ENCODE measurements at regions not wholly inside any gene's neighbourhood (a gene's known extent, or its start where the extent isn't known, plus 50 kb on each side); places are given as distances from the start of the nearest gene placed in this dataset.

DNA sequence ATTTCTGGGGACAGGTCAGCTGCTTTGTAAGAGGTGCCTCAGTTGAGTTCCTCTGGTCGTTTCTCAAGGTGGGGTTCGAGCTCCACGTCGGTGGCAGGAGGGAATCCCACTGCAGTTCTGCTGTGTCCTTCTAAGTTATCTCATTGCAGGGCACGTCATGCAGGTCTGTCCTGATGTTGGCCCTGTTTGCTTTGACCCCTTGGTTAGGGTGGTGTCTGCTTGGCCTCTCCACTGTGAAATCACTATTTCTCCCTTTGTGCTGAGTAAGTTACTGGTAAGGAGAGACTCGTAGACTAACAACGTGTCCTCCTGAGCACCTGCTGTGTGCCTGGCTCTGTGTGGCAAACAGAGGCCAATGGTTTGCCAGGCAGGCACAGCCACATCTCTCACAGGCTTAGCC, 372.9 kb upstream of the ZMIZ1 start:
- TF ChIP-seq, protein P1, sequence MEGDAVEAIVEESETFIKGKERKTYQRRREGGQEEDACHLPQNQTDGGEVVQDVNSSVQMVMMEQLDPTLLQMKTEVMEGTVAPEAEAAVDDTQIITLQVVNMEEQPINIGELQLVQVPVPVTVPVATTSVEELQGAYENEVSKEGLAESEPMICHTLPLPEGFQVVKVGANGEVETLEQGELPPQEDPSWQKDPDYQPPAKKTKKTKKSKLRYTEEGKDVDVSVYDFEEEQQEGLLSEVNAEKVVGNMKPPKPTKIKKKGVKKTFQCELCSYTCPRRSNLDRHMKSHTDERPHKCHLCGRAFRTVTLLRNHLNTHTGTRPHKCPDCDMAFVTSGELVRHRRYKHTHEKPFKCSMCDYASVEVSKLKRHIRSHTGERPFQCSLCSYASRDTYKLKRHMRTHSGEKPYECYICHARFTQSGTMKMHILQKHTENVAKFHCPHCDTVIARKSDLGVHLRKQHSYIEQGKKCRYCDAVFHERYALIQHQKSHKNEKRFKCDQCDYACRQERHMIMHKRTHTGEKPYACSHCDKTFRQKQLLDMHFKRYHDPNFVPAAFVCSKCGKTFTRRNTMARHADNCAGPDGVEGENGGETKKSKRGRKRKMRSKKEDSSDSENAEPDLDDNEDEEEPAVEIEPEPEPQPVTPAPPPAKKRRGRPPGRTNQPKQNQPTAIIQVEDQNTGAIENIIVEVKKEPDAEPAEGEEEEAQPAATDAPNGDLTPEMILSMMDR (IDR thresholded peaks at IDR 0.05), result no peak
- Mint-ChIP-seq H3K4me1 (ENCODE audit: unreplicated experiment) (peaks cover 7% of the 10 kb centered on the region), H3K27me3 (ENCODE audit: unreplicated experiment) (peaks cover 26% of the 10 kb centered on the region), H3K4me3 (ENCODE audit: unreplicated experiment) (no peak overlapping the region), H3K9me3 (ENCODE audit: unreplicated experiment) (peaks cover 4% of the 10 kb centered on the region), H3K36me3 (ENCODE audit: unreplicated experiment) (no peaks in the 10 kb centered on the region), H3K27ac (ENCODE audit: unreplicated experiment) (no peak overlapping the region)
- peak; percentile 54 for DNase-seq (ENCODE audit: extremely low spot score, unreplicated experiment)

DNA sequence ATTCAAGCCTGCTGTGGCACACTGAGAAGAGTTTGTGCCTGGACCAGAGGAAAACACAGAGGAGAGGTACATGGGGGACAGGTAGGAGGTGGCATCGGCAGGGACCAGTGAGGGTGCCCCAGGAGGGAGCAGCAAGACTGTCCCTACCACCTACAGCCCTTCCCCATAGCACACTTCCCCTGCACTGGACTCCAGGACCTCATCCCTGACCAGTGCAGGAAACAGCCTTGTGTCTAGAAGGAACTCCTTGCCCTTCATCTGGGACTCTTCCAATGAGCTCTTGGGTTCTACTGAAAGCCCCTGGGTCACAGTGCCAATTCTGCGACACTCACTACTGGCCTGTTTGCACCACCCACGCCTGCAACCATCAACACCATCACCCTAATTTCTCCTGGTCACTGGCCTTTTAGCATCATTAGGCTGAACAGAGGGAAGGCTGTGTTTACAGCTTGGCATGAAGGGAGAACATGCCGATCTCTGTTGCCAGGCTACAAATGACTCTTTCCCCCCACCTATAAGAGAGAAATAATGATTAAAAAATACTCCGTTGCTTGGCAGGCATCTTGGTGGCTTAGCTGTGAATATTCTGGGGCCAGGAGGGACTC, 371.9 kb upstream of the ZMIZ1 start:
- peak; percentile 51 for DNase-seq (ENCODE audit: extremely low spot score, unreplicated experiment)
- Mint-ChIP-seq H3K36me3 (ENCODE audit: unreplicated experiment) (no peaks in the 10 kb centered on the region), H3K9me3 (ENCODE audit: unreplicated experiment) (peaks cover 4% of the 10 kb centered on the region), H3K4me1 (ENCODE audit: unreplicated experiment) (peaks cover 10% of the 10 kb centered on the region), H3K27ac (ENCODE audit: unreplicated experiment) (no peak overlapping the region), H3K4me3 (ENCODE audit: unreplicated experiment) (no peak overlapping the region), H3K27me3 (ENCODE audit: unreplicated experiment) (peaks cover 26% of the 10 kb centered on the region)
- TF ChIP-seq, protein P1 (IDR thresholded peaks at IDR 0.05), result no peak

DNA sequence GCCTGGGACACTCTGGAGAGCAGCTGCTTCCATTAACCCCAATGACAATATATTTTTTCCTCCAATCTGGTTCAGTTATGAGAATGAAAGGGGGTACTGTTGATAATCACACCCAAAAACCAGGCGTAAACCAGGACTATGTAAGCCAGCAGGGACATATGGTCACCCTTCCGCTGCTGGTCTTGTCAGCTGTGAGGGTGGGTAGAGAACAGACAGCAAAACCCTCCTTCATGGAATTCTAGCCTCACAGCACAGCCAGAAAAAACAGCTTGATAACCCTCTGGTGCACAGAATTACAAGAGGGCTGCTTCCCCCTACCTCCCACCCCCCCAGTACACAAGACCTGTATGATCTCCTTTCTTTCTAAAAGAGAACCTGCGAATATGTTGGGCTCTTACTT, 368.8 kb upstream of the ZMIZ1 start:
- DNase-seq (ENCODE audit: extremely low spot score, unreplicated experiment), result no peak
- Mint-ChIP-seq H3K36me3 (ENCODE audit: unreplicated experiment) (no peaks in the 10 kb centered on the region), H3K27ac (ENCODE audit: unreplicated experiment) (no peak overlapping the region), H3K4me1 (ENCODE audit: unreplicated experiment) (peaks cover 17% of the 10 kb centered on the region), H3K27me3 (ENCODE audit: unreplicated experiment) (peaks cover 23% of the 10 kb centered on the region), H3K4me3 (ENCODE audit: unreplicated experiment) (no peak overlapping the region), H3K9me3 (ENCODE audit: unreplicated experiment) (no peaks in the 10 kb centered on the region)
- TF ChIP-seq, protein P1 (IDR thresholded peaks at IDR 0.05), result no peak

DNA sequence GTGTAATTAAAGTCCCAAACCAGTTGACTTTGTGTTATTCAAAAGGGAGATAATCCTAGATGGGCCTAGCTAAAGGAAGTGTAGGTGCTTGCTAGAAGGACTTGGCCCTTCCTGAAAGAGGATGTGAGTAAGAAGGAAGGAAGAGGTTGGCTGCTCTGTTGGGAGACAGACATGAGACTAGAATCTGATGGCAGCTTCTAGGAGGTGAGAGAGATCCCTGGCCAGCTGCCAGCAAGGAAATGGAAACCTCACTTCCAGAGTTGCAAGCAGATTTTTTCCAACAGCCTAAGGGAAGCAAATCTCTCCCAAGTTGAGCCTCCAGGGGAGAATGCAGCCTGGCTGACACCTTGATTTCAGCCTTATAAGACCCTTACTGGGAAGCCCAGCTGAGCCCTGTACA, 368.4 kb upstream of the ZMIZ1 start:
- no peak overlapping the region for H3K27ac Mint-ChIP-seq (ENCODE audit: unreplicated experiment)
- peaks cover 17% of the 10 kb centered on the region for H3K4me1 Mint-ChIP-seq (ENCODE audit: unreplicated experiment)
- no peak overlapping the region for H3K4me3 Mint-ChIP-seq (ENCODE audit: unreplicated experiment)
- no peaks in the 10 kb centered on the region for H3K36me3 Mint-ChIP-seq (ENCODE audit: unreplicated experiment)
- DNase-seq (ENCODE audit: extremely low spot score, unreplicated experiment), result peak; percentile 71
- no peaks in the 10 kb centered on the region for H3K9me3 Mint-ChIP-seq (ENCODE audit: unreplicated experiment)
- H3K27me3 Mint-ChIP-seq (ENCODE audit: unreplicated experiment), result peaks cover 23% of the 10 kb centered on the region
- TF ChIP-seq, protein P1 (IDR thresholded peaks at IDR 0.05), result no peak

DNA sequence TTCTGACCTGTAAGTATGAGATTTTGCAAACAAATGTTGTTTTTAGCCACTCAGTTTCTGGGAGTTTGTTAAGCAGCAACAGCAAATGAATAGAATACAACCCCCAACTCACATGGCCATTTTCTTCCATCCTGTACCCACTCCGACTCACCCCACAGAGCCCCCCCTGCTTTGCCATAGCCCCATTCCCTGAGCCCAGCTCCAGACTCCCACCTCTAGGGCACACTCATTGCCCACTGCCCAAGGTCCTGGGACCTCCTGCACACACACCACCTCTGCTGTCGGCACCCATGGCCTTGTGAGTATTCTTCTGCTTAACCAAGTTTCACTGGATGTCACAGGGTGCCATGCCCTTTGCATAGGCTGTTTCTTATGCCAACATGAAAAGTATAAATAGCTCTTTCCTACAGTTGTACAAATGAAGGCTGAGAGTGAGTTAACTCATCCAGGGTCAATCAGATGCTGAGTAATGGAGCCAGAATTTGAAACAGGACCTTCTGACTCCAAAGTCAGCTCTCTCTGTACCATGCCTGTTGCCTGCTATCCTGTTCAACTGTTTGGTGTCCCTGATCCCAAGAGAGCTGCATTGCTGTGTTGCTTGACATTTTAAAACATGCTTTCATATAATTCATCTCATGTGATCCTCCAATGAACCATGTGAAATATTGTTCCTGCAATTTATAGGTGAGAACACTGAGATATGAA, 367.8 kb upstream of the ZMIZ1 start:
- Mint-ChIP-seq H3K27me3 (ENCODE audit: unreplicated experiment) (peaks cover 18% of the 10 kb centered on the region), H3K4me3 (ENCODE audit: unreplicated experiment) (no peak overlapping the region), H3K36me3 (ENCODE audit: unreplicated experiment) (no peaks in the 10 kb centered on the region), H3K9me3 (ENCODE audit: unreplicated experiment) (no peaks in the 10 kb centered on the region), H3K4me1 (ENCODE audit: unreplicated experiment) (peaks cover 17% of the 10 kb centered on the region), H3K27ac (ENCODE audit: unreplicated experiment) (no peak overlapping the region)
- peak; percentile 62 for DNase-seq (ENCODE audit: extremely low spot score, unreplicated experiment)
- TF ChIP-seq, protein P1 (IDR thresholded peaks at IDR 0.05), result no peak
